H9 (cell line): ENCODE measurements at regions not wholly inside any gene's neighbourhood (a gene's known extent, or its start where the extent isn't known, plus 50 kb on each side); places are given as distances from the start of the nearest gene placed in this dataset.

Source experiments
- DNase-seq: peaks from one replicate; pipeline ENCODE4 v3.0.0-alpha.2; 2017
- H2AFZ ChIP-seq: one replicate; pipeline ENCODE4 v1.6.1; 2013; ENCODE audit warnings: mild to moderate bottlenecking, low read length, control low read depth, moderate library complexity
- H2AK5ac ChIP-seq: 2 replicates; pipeline ENCODE4 v1.6.1; 2013; ENCODE audit warnings: low read length, control low read depth, mixed read lengths; ENCODE audit not compliant: insufficient read length
- H2BK120ac ChIP-seq: one replicate; pipeline ENCODE4 v1.6.1; 2013; ENCODE audit warnings: low read depth, mild to moderate bottlenecking, low read length, control low read depth, inconsistent platforms; ENCODE audit not compliant: poor library complexity, severe bottlenecking
- H2BK12ac ChIP-seq: 2 replicates; pipeline ENCODE4 v1.6.1; 2013; ENCODE audit warnings: low read length, control low read depth, mixed read lengths, low read depth; ENCODE audit not compliant: insufficient read length
- H2BK15ac ChIP-seq: 2 replicates; pipeline ENCODE4 v1.6.1; 2013; ENCODE audit warnings: low read depth, low read length, control low read depth
- H2BK20ac ChIP-seq: one replicate; pipeline ENCODE4 v1.6.1; 2013; ENCODE audit warnings: low read depth, mild to moderate bottlenecking, low read length, control low read depth, inconsistent platforms; ENCODE audit not compliant: poor library complexity, severe bottlenecking
- H2BK5ac ChIP-seq: 2 replicates; pipeline ENCODE4 v1.6.1; 2013; ENCODE audit warnings: low read length, control low read depth, mixed read lengths; ENCODE audit not compliant: insufficient read length
- H3K14ac ChIP-seq: 2 replicates; pipeline ENCODE4 v1.6.1; 2013; ENCODE audit warnings: low read length, control low read depth; ENCODE audit not compliant: insufficient read depth
- H3K18ac ChIP-seq: 2 replicates; pipeline ENCODE4 v1.6.1; 2013; ENCODE audit warnings: low read depth, mild to moderate bottlenecking, mixed read lengths, low read length, control low read depth; ENCODE audit not compliant: insufficient read length
- H3K23ac ChIP-seq: 2 replicates; pipeline ENCODE4 v1.6.1; 2013; ENCODE audit warnings: low read length, control low read depth, mixed read lengths, low read depth; ENCODE audit not compliant: insufficient read length
- H3K23me2 ChIP-seq: 2 replicates; pipeline ENCODE4 v1.6.1; 2013; ENCODE audit warnings: low read depth, mild to moderate bottlenecking, mixed read lengths, low read length, control low read depth; ENCODE audit not compliant: insufficient read length, poor library complexity, severe bottlenecking
- H3K27ac ChIP-seq: 2 replicates; pipeline ENCODE4 v1.5.1; 2013; ENCODE audit warnings: low read length, control low read depth, mixed read lengths, low read depth; ENCODE audit not compliant: insufficient read length
- H3K27me3 ChIP-seq: 2 replicates; pipeline ENCODE4 v1.6.1; 2013; ENCODE audit warnings: low read length, control low read depth, inconsistent platforms; ENCODE audit not compliant: insufficient read depth
- H3K4ac ChIP-seq: 2 replicates; pipeline ENCODE4 v1.6.1; 2013; ENCODE audit warnings: low read depth, mild to moderate bottlenecking, control low read depth, inconsistent platforms, low read length, moderate library complexity
- H3K4me1 ChIP-seq: 2 replicates; pipeline ENCODE4 v1.6.1; 2013; ENCODE audit warnings: low read length, control low read depth, inconsistent platforms; ENCODE audit not compliant: insufficient read depth
- H3K4me2 ChIP-seq: 2 replicates; pipeline ENCODE4 v1.6.1; 2013; ENCODE audit warnings: low read length, control low read depth, mixed read lengths; ENCODE audit not compliant: insufficient read length, insufficient read depth
- H3K56ac ChIP-seq: 2 replicates; pipeline ENCODE4 v1.6.1; 2013; ENCODE audit warnings: low read depth, mild to moderate bottlenecking, mixed read lengths, low read length, control low read depth; ENCODE audit not compliant: insufficient read length
- H3K79me1 ChIP-seq: 2 replicates; pipeline ENCODE4 v1.6.1; 2013; ENCODE audit warnings: low read depth, mild to moderate bottlenecking, moderate library complexity, low read length, control low read depth, inconsistent platforms; ENCODE audit not compliant: insufficient read depth, poor library complexity, severe bottlenecking
- H3K79me2 ChIP-seq: 2 replicates; pipeline ENCODE4 v1.6.1; 2013; ENCODE audit warnings: low read length, control low read depth, inconsistent platforms; ENCODE audit not compliant: insufficient read depth
- H3K9ac ChIP-seq: 2 replicates; pipeline ENCODE4 v1.6.1; 2013; ENCODE audit warnings: low read length, control low read depth, mixed read lengths; ENCODE audit not compliant: insufficient read length; ENCODE audit errors: extremely low read depth
- H3K9me3 ChIP-seq: one replicate; pipeline ENCODE4 v1.6.1; 2013; ENCODE audit warnings: low read depth, low read length, inconsistent platforms; ENCODE audit not compliant: control insufficient read depth
- H3T11ph ChIP-seq: one replicate; pipeline ENCODE4 v1.6.1; 2013; ENCODE audit warnings: mild to moderate bottlenecking, low read length, control low read depth, inconsistent platforms
- H4K20me1 ChIP-seq: one replicate; pipeline ENCODE4 v1.6.1; 2013; ENCODE audit not compliant: control insufficient read depth, insufficient read length, insufficient read depth
- H4K5ac ChIP-seq: 2 replicates; pipeline ENCODE4 v1.6.1; 2013; ENCODE audit warnings: low read depth, mild to moderate bottlenecking, mixed read lengths, low read length, control low read depth; ENCODE audit not compliant: insufficient read length
- H4K8ac ChIP-seq: replicated peaks from 2 replicates; pipeline ENCODE4 v1.6.1; 2013; ENCODE audit warnings: low read length, control low read depth, mixed read lengths, low read depth; ENCODE audit not compliant: insufficient read length
- H4K91ac ChIP-seq: 2 replicates; pipeline ENCODE4 v1.6.1; 2013; ENCODE audit warnings: low read depth, mild to moderate bottlenecking, moderate library complexity, mixed read lengths, low read length, control low read depth; ENCODE audit not compliant: insufficient read length
- H3K27ac Mint-ChIP-seq, 3 experiments: 2 replicates in 2 of 3; 3 replicates in 1 of 3; pipeline ENCODE4 v1.8.0; 2020 to 2021; ENCODE audit warnings: mixed read lengths in 3 of 3, mild to moderate bottlenecking in 1 of 3, moderate library complexity in 1 of 3
- H3K27me3 Mint-ChIP-seq: 2 replicates; pipeline ENCODE4 v1.8.0; 2021; ENCODE audit warnings: low read depth, mild to moderate bottlenecking, moderate library complexity, mixed read lengths
- H3K36me3 Mint-ChIP-seq, 3 experiments: 2 replicates in 2 of 3; 3 replicates in 1 of 3; pipeline ENCODE4 v1.8.0; 2020 to 2021; ENCODE audit warnings: low read depth in 3 of 3, mixed read lengths in 3 of 3; ENCODE audit not compliant: insufficient read depth in 1 of 3
- H3K4me1 Mint-ChIP-seq, 2 experiments: 2 replicates each; pipeline ENCODE4 v1.8.0; 2020; ENCODE audit warnings: mixed read lengths in 2 of 2
- H3K4me3 Mint-ChIP-seq, 2 experiments: 2 replicates in 1 of 2; 3 replicates in 1 of 2; pipeline ENCODE4 v1.8.0; 2020 to 2021; ENCODE audit warnings: mild to moderate bottlenecking in 2 of 2, mixed read lengths in 2 of 2, moderate library complexity in 1 of 2
- H3K9me3 Mint-ChIP-seq, 2 experiments: 2 replicates in 1 of 2; 3 replicates in 1 of 2; pipeline ENCODE4 v1.8.0; 2020; ENCODE audit warnings: mild to moderate bottlenecking in 2 of 2, mixed read lengths in 2 of 2, moderate library complexity in 1 of 2
- CTCF ChIP-seq: fragments of 200-600 bp; sonication (generic); conservative IDR thresholded peaks from 3 replicates; pipeline ENCODE4 v1.8.0; 2021; ENCODE audit warnings: antibody characterized with exemption, mild to moderate bottlenecking
- WGBS: extraction: QIAGEN DNeasy Blood & Tissue Kit; methylation state at CpG from one replicate; pipeline ENCODE4 v1.1.7; 2013; ENCODE audit warnings: missing lambda C conversion rate, low lambda C conversion rate, mixed read lengths; ENCODE audit not compliant: insufficient read length; ENCODE audit errors: extremely low coverage; 5-methylcytosine and 5-hydroxymethylcytosine counted together

GRCh38 chr7:67602246-67602887 is 605.7 kb downstream of the TYW1 start:
- no peak for TF ChIP-seq CTCF
- no CpG with 5 or more reads among the region's 12 CpGs for WGBS
- no peak overlapping the region for H3K9ac ChIP-seq

More at GRCh38 chr7:67602246-67602887, 605.7 kb downstream of the TYW1 start:
- H2AFZ ChIP-seq: no peak overlapping the region
- H3K79me1 ChIP-seq: no peaks in the 10 kb centered on the region
- Mint-ChIP-seq H3K9me3 (peaks cover 5 to 8% of the 10 kb centered on the region in 2 experiments; a peak in 4 of 5 replicates), H3K4me3 (no peak overlapping the region), H3K27me3 (peaks cover 15% of the 10 kb centered on the region), H3K36me3 (no peaks in the 10 kb centered on the region; a peak in 2 of 7 replicates), H3K27ac (no peak overlapping the region), H3K4me1 (peaks cover 6 to 8% of the 10 kb centered on the region in 2 experiments; a peak in 3 of 4 replicates)
- H3T11ph ChIP-seq: no peak overlapping the region
- H3K4me1 ChIP-seq: no peaks in the 10 kb centered on the region
- H4K5ac ChIP-seq: no peak overlapping the region
- no peak for DNase-seq
- no peak overlapping the region for H3K4me2 ChIP-seq
- no peak overlapping the region for H2BK120ac ChIP-seq
- H3K4ac ChIP-seq: no peak overlapping the region
- no peak overlapping the region for H4K91ac ChIP-seq
- H3K23me2 ChIP-seq: no peaks in the 10 kb centered on the region
- H2BK15ac ChIP-seq: no peak overlapping the region
- no peaks in the 10 kb centered on the region for H3K9me3 ChIP-seq
- H3K23ac ChIP-seq: no peak overlapping the region
- no peaks in the 10 kb centered on the region for H3K27me3 ChIP-seq
- no peak overlapping the region for H3K14ac ChIP-seq
- H2AK5ac ChIP-seq: no peak overlapping the region
- H4K8ac ChIP-seq: no peak overlapping the region
- H3K18ac ChIP-seq: no peak overlapping the region
- H3K79me2 ChIP-seq: no peaks in the 10 kb centered on the region
- H4K20me1 ChIP-seq: no peaks in the 10 kb centered on the region
- no peak overlapping the region for H2BK12ac ChIP-seq
- H3K56ac ChIP-seq: no peak overlapping the region
- H2BK20ac ChIP-seq: no peak overlapping the region
- H2BK5ac ChIP-seq: no peak overlapping the region
- H3K27ac ChIP-seq: no peak overlapping the region
